KMS-11 (cell line): ENCODE measurements at regions not wholly inside any gene's neighbourhood (a gene's known extent, or its start where the extent isn't known, plus 50 kb on each side); places are given as distances from the start of the nearest gene placed in this dataset.

ENCODE experiments used
- H2AFZ ChIP-seq: fragments of 200-600 bp; sonication (generic); 2 replicates; pipeline ENCODE4 v1.6.1; 2016; ENCODE audit warnings: antibody characterized with exemption, mixed run types, low read depth
- H3K27ac ChIP-seq: fragments of 200-600 bp; sonication (generic); 2 replicates; pipeline ENCODE4 v1.6.1; 2016; ENCODE audit warnings: mild to moderate bottlenecking, mixed run types
- H3K27me3 ChIP-seq: fragments of 200-600 bp; sonication (generic); 2 replicates; pipeline ENCODE4 v1.6.1; 2017; ENCODE audit warnings: mild to moderate bottlenecking, low read depth, mixed run types, moderate library complexity; ENCODE audit not compliant: insufficient read depth
- H3K36me3 ChIP-seq: fragments of 200-600 bp; sonication (generic); 2 replicates; pipeline ENCODE4 v1.6.1; 2017; ENCODE audit warnings: mild to moderate bottlenecking, mixed run types; ENCODE audit not compliant: insufficient read depth
- H3K4me1 ChIP-seq: fragments of 200-600 bp; sonication (generic); 2 replicates; pipeline ENCODE4 v1.6.1; 2016; ENCODE audit warnings: mild to moderate bottlenecking, low read depth, mixed run types; ENCODE audit not compliant: poor library complexity, severe bottlenecking
- H3K4me2 ChIP-seq: fragments of 200-600 bp; sonication (generic); 2 replicates; pipeline ENCODE4 v1.7.0; 2016; ENCODE audit warnings: mild to moderate bottlenecking, mixed run types
- H3K4me3 ChIP-seq: fragments of 200-600 bp; sonication (generic); IDR thresholded peaks from 2 replicates; pipeline ENCODE4 v1.6.1; 2017; ENCODE audit warnings: low read depth, low read length, mixed read lengths; ENCODE audit not compliant: insufficient read depth
- H3K79me2 ChIP-seq: fragments of 200-600 bp; sonication (generic); 2 replicates; pipeline ENCODE4 v1.6.1; 2016; ENCODE audit warnings: low read depth, mixed run types; ENCODE audit not compliant: insufficient read depth
- H3K9ac ChIP-seq: fragments of 200-600 bp; sonication (generic); 2 replicates; pipeline ENCODE4 v1.6.1; 2016; ENCODE audit warnings: mild to moderate bottlenecking, mixed run types
- H4K20me1 ChIP-seq: fragments of 200-600 bp; sonication (generic); 2 replicates; pipeline ENCODE4 v1.6.1; 2016; ENCODE audit warnings: mild to moderate bottlenecking, mixed run types; ENCODE audit not compliant: insufficient read depth
- TF ChIP-seq, protein P1 (sequence below): fragments of 200-600 bp; sonication (generic); conservative IDR thresholded peaks from 2 replicates; pipeline ENCODE4 v1.6.1; 2017; ENCODE audit warnings: low read depth, mild to moderate bottlenecking, antibody characterized with exemption, low read length, moderate library complexity, mixed read lengths

DNA sequence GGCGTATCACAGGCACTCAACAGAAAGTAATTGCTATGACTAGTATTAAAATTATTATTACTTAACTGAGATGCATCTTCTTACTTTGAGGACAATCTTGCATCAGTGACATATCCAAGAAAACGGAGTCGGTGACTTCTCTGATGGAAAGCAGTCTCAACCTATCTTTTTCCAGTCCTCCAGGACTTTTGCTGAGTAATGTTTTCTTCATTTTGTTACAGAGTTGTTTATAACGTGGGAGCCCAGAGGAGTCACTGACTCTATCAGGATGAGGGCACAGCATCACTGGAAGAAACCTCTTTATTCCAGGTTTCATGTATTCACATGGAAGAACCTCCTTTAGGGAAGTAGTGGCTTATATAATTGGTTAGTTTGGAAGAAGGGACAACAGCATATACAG, 51.5 kb upstream of the MELK start:
- no peaks in the 10 kb centered on the region for H3K36me3 ChIP-seq
- no peak overlapping the region for H3K4me2 ChIP-seq
- H3K4me3 ChIP-seq = no peak overlapping the region
- TF ChIP-seq, protein P1, sequence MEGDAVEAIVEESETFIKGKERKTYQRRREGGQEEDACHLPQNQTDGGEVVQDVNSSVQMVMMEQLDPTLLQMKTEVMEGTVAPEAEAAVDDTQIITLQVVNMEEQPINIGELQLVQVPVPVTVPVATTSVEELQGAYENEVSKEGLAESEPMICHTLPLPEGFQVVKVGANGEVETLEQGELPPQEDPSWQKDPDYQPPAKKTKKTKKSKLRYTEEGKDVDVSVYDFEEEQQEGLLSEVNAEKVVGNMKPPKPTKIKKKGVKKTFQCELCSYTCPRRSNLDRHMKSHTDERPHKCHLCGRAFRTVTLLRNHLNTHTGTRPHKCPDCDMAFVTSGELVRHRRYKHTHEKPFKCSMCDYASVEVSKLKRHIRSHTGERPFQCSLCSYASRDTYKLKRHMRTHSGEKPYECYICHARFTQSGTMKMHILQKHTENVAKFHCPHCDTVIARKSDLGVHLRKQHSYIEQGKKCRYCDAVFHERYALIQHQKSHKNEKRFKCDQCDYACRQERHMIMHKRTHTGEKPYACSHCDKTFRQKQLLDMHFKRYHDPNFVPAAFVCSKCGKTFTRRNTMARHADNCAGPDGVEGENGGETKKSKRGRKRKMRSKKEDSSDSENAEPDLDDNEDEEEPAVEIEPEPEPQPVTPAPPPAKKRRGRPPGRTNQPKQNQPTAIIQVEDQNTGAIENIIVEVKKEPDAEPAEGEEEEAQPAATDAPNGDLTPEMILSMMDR = no peak
- no peak overlapping the region for H3K27ac ChIP-seq
- no peaks in the 10 kb centered on the region for H3K79me2 ChIP-seq
- no peak overlapping the region for H3K9ac ChIP-seq
- H2AFZ ChIP-seq = no peak overlapping the region
- no peaks in the 10 kb centered on the region for H4K20me1 ChIP-seq
- H3K4me1 ChIP-seq = no peaks in the 10 kb centered on the region
- no peaks in the 10 kb centered on the region for H3K27me3 ChIP-seq

DNA sequence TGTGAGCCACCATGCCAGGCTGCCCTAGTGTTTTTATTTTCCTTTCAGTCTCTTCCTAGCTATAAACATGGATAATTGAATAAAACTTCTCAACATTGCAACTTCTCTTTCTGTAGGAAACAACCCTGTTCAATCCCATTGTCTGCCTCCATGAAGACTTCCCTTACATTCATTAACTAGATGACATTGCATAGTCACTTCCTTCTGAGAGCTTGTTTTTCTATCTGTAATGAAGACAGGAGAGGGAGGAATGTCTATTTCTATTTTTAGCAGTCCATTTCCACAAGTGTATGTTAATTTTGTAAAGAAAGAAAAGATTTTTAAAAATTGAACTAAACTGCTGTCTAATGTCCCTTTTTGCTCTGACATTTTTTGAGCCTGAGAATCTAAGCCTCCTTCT, 55.6 kb upstream of the MELK start:
- H2AFZ ChIP-seq = no peak overlapping the region
- TF ChIP-seq, protein P1 = no peak
- no peak overlapping the region for H3K4me2 ChIP-seq
- H3K9ac ChIP-seq = no peak overlapping the region
- H4K20me1 ChIP-seq = no peaks in the 10 kb centered on the region
- H3K27me3 ChIP-seq = no peaks in the 10 kb centered on the region
- no peaks in the 10 kb centered on the region for H3K36me3 ChIP-seq
- no peak overlapping the region for H3K4me3 ChIP-seq
- H3K27ac ChIP-seq = no peak overlapping the region
- H3K79me2 ChIP-seq = no peaks in the 10 kb centered on the region
- no peaks in the 10 kb centered on the region for H3K4me1 ChIP-seq

DNA sequence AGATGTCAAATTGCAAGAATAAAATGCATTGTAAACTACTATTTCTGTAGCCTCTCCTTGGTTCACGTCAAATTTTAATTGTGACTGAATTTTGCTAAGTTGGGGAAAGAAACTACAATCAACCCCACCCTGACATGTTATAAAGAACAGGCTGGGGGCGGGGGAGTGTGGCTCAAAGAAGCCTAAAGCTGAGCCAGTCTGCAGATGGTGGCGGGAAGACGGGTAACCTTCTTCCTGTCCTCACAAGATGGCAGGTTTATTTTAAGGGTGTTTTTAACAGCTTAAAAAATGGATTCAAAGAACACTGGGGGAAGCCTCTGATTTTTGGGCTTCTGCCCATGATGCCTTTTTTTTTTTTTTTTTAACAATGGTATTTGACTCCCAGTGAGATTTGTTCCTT, 68.5 kb upstream of the MELK start:
- Histone ChIP-seq H3K27ac (no peak overlapping the region), H3K4me1 (peaks cover 6% of the 10 kb centered on the region), H2AFZ (no peak overlapping the region), H3K27me3 (no peaks in the 10 kb centered on the region), H3K4me3 (no peak overlapping the region), H3K36me3 (no peaks in the 10 kb centered on the region), H3K4me2 (no peak overlapping the region), H3K9ac (no peak overlapping the region), H4K20me1 (no peaks in the 10 kb centered on the region), H3K79me2 (no peaks in the 10 kb centered on the region)
- TF ChIP-seq, protein P1 = no peak

DNA sequence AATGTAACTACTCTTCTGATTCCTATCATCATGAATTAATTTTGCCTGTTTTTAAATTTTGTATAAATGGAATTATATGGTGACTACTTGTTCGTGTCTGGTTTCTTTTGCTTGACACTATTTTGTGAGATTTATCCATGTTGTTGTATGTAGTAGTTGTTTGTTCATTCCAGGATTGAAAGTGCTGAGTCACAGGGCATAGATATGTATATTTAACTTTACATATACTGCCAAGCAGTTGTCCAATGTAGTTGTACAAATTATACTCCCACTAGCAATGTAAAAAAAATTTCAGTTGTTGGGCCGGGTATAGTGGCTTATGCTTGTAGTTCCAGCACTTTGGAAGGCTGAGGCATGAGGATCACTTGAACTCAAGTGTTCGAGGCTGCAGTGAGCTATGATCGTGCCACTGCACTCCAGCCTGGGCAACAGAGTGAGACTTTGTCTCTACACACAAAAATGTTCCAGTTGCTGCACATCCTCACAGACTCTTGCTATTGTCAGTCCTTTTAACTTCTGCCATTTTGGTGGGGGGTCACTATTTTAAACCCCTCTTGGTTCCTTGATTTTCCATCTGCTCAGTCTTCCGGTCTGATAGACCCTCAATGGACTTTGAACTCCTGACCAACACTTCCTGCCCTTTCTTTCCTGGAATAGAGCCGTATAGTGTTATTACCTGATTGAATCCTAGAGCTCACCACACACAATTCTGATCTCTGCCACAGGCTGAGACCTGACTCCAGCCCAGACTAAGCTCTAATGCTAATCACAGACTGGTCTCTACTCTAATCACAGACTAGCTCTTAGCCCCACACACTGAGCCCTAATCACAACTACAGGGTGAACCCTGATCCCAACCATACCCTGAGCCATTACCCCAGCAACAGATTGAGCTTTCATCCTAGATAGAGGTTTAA, 69.3 kb upstream of the MELK start:
- no peak overlapping the region for H3K4me2 ChIP-seq
- TF ChIP-seq, protein P1 = no peak
- H3K27ac ChIP-seq = no peak overlapping the region

More for the DNA sequence above, 69.3 kb upstream of the MELK start:
- no peaks in the 10 kb centered on the region for H3K36me3 ChIP-seq
- peaks cover 6% of the 10 kb centered on the region for H3K4me1 ChIP-seq
- H2AFZ ChIP-seq = no peak overlapping the region
- no peaks in the 10 kb centered on the region for H3K79me2 ChIP-seq
- no peak overlapping the region for H3K4me3 ChIP-seq
- no peaks in the 10 kb centered on the region for H3K27me3 ChIP-seq
- no peaks in the 10 kb centered on the region for H4K20me1 ChIP-seq
- no peak overlapping the region for H3K9ac ChIP-seq
